Stimulated activated CD8-positive, alpha-beta memory T cell treated with anti-CD3 and anti-CD28 coated beads, Interleukin-7, amount 100 ng/mL, for 1 hour (primary cell): ENCODE measurements at regions not wholly inside any gene's neighbourhood (a gene's known extent, or its start where the extent isn't known, plus 50 kb on each side); places are given as distances from the start of the nearest gene placed in this dataset.

Experiments used
- DNase-seq, 2 donors: peaks; one replicate each; pipeline ENCODE4 v3.0.0-alpha.2; 2020; ENCODE audit warnings: low read depth in 2 of 2

GRCh38 chr11:115905341-115906000 is 401.3 kb upstream of the CADM1 start:
- DNase-seq, result no peak

DNA sequence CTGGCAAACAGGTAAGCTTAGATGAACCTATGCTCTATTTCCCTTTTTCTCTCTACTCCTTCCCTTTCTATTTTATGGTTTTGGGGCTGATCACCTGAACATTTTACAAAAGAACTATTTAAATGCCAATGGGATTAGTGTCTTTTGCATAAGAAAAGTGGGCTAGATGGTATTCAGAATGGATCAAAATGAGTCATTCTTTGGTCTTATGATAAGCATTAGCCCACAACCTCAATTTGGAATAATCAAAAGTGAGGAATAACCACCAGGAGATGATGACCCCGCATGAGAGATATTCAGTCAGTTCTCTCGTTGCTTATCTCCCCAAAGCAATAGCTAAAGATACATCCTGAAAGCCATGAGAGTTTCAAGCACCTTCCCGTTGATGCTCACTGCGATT is 399.0 kb upstream of the CADM1 start:
- no peak for DNase-seq

DNA sequence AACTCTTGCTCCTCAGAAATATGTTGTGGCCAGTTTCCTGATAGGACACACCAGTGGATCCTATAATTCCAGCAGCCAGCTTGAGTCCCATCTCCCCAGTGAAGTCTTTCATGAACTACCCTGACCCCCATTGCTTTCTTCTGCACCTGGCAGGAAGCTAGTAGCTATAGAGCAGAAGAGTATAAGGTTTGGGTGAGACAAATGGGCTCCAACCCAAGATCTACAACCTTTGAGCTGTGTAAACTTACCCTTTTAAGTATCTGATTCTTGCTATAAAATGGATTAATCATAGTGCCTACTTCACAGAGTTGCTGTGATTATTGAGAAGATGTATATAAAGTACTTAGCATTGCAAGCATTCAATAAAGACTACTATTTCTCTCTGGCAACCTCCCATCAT is 396.9 kb upstream of the CADM1 start:
- DNase-seq, result no peak

GRCh38 chr11:115900111-115900510 is 395.9 kb upstream of the CADM1 start:
- no peak for DNase-seq

- DNase-seq, result no peak
Measured at GRCh38 chr11:115897707-115898106, 393.5 kb upstream of the CADM1 start.

DNA sequence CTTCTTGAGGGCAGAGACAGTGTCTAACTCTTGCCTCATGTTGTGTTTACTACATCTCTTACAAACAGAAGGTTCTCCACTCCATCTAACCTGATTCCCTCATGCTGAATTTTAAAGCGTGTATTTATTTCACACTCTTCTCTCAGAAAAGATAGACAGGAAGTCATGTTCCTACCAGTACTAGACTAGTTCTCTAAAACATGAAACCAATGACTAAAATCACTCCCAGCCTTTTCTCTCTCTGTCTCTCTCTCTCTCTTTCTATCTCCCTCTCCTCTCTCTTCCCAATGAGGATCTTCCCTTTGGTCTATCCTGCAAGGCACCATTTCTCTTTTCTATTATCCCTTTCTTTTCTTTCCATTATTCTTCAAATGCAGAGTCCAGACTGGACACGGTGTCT is 391.9 kb upstream of the CADM1 start:
- DNase-seq, result no peak

DNA sequence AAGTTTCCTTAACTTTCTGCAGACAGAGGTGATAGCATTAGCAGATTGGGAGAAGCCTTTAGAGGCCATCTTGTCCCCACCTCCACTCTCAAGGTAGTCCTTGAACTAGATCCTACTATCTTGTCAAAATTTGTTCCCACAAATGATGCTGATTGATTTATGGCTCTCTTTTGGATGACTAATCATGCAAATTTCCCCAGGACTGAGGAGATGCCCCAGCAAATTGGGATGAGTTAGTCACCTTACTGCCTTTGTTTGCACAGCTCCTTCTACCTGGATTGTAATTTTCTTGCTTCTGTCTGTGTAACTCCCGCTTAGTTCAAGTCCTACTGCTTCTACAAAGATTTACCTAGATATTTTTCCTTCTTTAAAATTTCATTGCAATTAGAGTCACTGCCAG is 391.4 kb upstream of the CADM1 start:
- DNase-seq, result no peak

DNA sequence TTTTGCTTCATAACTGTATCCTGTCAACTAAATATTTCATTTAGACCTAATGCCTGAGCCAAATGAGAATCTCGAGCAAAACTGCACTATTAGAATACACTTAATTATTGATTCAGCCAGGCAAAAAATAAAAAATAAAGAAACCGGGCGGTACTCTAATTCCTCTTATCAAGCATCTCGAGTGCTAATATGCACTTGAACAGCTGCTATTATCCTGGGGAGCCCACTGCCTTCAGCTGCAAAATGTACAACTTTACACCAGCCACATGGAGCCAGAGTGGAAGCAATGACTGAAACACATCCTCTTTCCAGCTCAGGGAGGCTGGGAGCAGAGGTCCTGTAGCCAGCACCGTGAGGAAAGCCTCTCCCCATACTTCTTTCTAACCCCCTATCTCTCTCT is 390.0 kb upstream of the CADM1 start:
- DNase-seq, result no peak

GRCh38 chr11:115893461-115894099 is 389.4 kb upstream of the CADM1 start:
- DNase-seq, result no peak

DNA sequence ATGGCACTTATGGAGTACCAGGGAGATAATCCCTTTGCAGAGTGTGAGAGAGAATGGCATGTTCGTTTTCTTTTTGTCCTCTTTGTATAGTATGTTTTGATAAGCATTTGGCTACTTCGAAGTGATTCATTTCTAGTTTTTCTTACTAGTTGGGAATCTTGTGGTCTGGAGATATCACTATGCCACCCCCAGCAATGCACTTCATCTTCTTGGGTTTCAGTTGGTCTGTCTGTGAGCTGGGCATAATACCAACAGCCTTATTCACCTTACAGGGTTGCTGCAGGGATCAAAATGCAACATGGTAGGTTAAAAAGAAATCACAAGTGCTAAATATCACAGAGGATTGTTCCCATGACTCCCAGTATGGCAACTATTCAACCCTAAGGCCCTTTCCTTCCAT is 387.8 kb upstream of the CADM1 start:
- DNase-seq, result no peak

GRCh38 chr11:115891581-115891980 is 387.4 kb upstream of the CADM1 start:
- no peak for DNase-seq

- DNase-seq, result no peak
Measured at GRCh38 chr11:115890500-115890899, 386.3 kb upstream of the CADM1 start.

DNA sequence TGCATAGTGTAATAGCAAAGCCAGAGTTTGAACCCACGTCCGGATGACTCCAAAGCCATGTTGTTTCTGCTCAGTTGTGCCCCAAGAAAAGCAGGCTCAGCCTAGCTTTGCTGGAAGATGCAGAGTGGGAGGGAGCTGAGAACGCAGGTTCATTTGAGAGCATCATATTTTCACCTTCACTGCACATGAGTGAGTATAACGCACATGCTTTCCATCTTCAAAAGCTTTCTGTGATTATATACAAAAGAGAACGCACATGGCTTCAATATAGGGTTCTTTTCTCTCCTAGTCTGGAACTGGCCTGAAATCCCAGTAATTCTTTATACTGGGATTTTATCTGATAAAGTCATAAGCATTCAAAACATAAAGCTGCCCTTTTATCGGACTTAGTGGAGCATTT is 385.5 kb upstream of the CADM1 start:
- no peak for DNase-seq

DNA sequence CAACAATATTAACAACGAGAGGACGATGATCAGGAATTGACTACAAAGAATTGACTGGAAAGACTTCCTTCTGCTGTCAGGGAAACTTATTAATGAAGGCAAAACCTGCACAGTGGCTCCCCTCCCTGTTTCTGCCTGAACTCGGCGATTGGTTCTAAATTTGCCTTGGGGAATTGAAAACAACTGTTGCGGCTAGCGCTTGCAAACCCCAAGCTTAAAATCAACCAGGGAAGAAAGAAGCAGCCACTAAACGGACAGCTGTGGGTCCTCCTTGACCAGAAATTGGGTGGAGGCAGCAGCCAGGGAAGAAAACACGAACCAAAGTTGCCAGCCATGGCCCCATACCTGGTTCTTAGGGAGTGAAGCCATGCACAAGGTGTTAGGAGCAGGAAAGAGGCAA is 383.5 kb upstream of the CADM1 start:
- DNase-seq, result no peak

DNA sequence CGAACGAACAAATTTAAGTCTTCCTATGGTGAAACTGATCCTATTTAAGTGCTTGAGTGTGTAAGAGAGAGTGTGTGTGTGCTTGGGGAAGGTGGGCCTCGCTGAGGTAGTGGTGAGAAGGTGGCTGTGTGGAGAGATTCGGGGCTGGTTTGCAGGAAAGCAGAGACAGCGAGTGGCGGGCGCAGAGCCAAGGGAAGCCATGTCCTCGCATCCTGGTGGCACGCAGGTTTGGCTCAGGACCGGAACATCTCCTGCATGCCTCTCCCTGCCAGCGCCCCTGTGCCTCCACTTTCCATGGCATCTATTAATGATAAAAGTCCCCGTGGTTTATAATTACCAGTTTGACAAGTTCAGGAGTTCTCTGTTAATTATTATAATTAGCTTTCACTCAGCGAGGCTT is 383.1 kb upstream of the CADM1 start:
- no peak for DNase-seq

- no peak for DNase-seq
Measured at GRCh38 chr11:115886422-115886733, 382.2 kb upstream of the CADM1 start.

DNA sequence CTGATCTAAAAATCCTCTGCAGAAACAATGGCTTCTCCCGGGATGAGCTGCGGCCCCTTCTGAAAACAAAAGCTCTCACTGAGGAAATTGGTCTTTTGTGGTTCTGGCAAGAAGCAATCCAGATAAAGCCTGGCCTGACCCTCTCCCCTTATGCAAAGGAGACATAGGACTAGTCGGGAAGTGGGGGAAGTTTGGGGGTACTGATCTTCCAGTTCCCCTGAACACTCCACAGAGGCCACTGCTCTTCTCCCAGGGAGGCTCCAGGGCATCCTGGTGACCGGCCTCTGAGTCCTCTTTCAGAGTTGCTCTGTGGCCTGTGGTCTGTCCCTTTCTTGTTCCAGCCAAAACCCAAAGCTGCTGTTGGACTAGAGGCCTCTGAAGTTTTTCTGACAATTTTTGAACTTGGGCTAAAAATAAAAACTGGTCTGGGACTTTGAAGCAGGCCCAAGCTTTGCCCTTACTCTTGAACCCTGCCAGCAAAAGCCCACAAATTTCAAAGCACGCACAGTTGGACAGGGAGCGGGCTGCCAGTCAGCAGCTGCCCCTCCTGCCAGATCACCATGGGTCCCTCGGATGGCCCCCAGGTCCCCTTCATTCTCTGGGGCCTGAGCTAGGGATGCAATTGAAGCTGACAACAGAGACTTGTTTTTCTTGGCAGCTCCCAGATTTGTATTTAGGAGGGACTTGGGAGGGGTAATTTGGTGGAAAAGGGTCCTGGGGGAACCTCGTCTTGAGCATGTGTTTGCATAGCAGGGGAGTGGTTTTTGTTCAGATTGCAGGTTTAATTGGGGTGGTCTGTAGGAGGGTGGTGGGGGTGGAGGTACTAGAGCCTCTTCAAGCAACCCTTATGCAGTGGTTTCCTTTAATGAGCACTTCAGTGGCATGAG is 381.6 kb upstream of the CADM1 start:
- no peak for DNase-seq

DNA sequence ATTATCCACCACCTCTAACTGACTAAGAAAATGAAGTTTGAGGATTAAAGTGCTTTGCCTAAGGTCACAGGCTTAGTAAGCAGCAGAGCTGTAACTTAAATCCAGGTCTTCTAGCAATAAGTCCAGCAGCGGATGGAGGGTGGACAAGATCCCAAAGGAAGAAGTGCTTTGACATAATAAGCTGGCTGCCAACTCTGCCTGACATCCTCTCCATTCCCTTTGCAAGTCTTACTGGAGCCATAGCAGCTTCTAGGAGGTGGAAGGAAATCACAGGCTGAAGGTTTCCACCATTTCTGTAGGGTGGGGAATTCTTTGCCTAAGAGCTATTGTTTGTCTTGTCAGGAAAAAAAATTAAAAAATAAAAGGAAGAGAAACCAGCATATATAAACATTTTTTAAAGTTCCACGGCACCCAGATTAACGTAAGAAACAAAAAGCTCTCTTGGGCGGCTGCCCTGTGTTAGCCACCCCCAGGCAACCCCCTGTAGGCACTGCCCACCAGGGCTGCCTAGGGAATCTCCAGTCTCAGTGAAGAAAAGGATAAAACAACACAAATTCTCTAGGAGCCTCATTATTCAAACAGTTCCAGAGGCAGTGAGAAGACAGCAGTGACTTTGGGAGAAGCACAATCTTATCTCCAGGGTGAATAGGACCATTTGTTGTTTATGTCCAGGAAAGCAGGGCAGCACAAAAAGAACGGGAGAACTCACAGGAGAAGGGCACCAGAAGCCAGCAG is 380.8 kb upstream of the CADM1 start:
- DNase-seq, result no peak

- DNase-seq, result no peak
Measured at GRCh38 chr11:115874843-115875242, 370.6 kb upstream of the CADM1 start.

DNA sequence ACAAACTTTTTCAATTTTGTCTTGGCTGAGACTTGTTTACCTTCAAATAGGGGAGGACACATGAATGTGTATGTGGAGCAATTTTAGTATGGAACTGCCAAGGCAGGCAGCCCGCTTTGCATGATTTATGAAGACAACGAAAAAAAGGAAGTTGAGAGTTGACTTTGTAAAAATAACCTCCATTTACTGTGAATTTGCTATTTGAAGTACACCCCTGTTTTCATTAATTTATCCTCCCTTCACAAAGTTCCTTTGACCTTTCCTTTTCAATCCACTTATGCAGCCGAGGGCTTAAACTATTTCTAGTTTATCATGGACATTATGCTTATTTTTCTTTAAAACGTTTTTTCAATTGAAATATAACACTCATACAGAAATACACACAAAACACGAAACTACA is 369.6 kb upstream of the CADM1 start:
- DNase-seq, result no peak

DNA sequence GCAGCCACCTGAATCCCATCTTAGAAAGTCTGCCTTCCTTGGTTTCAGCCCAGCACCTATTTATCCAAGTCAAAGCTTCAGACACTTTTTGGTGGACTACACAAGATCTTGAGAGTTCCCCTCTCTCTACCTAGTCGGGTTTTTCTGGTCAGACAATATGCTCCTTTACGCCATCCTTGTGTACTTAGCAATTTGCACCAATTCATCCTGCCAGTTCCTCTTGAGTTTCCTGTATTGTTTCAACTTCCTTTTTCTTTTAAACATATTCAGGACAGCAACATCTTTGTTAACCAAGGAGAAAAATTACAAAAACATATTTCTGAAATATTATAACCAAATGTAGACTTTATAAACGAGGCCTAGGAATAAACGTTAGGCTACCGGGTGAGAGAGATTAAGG is 368.2 kb upstream of the CADM1 start:
- DNase-seq, result no peak

- DNase-seq, result no peak
Measured at GRCh38 chr11:115871161-115871760, 367.0 kb upstream of the CADM1 start.
